Lung (tissue), 11 donors: ENCODE measurements at regions not wholly inside any gene's neighbourhood (a gene's known extent, or its start where the extent isn't known, plus 50 kb on each side); places are given as distances from the start of the nearest gene placed in this dataset.
A peak's percentile ranks its signal among the peaks of the same experiment; 100 is the strongest.

Experiments used
- ATAC-seq: fragments of 200-7000 bp; cut with Tn5 transposase; one replicate; pipeline ENCODE4 v1.9.1; 2020; ENCODE audit warnings: moderate number of reproducible peaks; ENCODE audit not compliant: insufficient read depth, low FRiP score
- DNase-seq, 3 donors: peaks; one replicate each; pipeline ENCODE4 v3.0.0-alpha.2; 2013 to 2017
- H3K27ac ChIP-seq, 2 donors: one replicate each; pipeline ENCODE4 v1.5.1; 2013; ENCODE audit warnings: mild to moderate bottlenecking in 2 of 2, moderate library complexity in 2 of 2, control low read depth in 1 of 2, inconsistent platforms in 1 of 2, low read depth in 1 of 2, low read length in 1 of 2
- H3K27me3 ChIP-seq, 3 donors: one replicate each; pipeline ENCODE4 v1.5.1; 2013; ENCODE audit warnings: low read length in 2 of 3; ENCODE audit not compliant: control insufficient read depth in 3 of 3, insufficient read depth in 3 of 3
- H3K36me3 ChIP-seq, 4 donors: one replicate each; pipeline ENCODE4 v1.5.1; 2013; ENCODE audit warnings: low read length in 4 of 4, mild to moderate bottlenecking in 1 of 4, moderate library complexity in 1 of 4; ENCODE audit not compliant: control insufficient read depth in 4 of 4, insufficient read depth in 4 of 4
- H3K4me1 ChIP-seq, 5 donors: one replicate each; pipeline ENCODE4 v1.5.1; 2013; ENCODE audit warnings: low read length in 5 of 5, mild to moderate bottlenecking in 2 of 5, moderate library complexity in 1 of 5; ENCODE audit not compliant: control insufficient read depth in 5 of 5, insufficient read depth in 5 of 5
- H3K4me3 ChIP-seq: one replicate; pipeline ENCODE4 v1.5.1; 2013; ENCODE audit warnings: mild to moderate bottlenecking, control low read depth, moderate library complexity
- H3K9ac ChIP-seq, 2 donors: one replicate each; pipeline ENCODE4 v1.5.1; 2013; ENCODE audit warnings: low read length in 2 of 2, control low read depth in 1 of 2; ENCODE audit not compliant: insufficient read depth in 1 of 2
- H3K9me3 ChIP-seq, 4 donors: one replicate each; pipeline ENCODE4 v1.5.1; 2013; ENCODE audit warnings: low read length in 3 of 4, mild to moderate bottlenecking in 1 of 4, moderate library complexity in 1 of 4; ENCODE audit not compliant: control insufficient read depth in 4 of 4, insufficient read depth in 3 of 4
- WGBS, 2 donors: extraction: QIAGEN DNeasy Blood & Tissue Kit; methylation state at CpG; one replicate each; pipeline ENCODE4 v1.1.7; 2013; 5-methylcytosine and 5-hydroxymethylcytosine counted together
- TF ChIP-seq, protein P1 (sequence below): IDR thresholded peaks from 2 replicates; pipeline ENCODE4 v1.5.1; 2012; ENCODE audit warnings: mild to moderate bottlenecking; ENCODE audit errors: control extremely low read depth, extremely low read depth
- donor health status: control.
- donor health status: control.
- donor health status: Bipolar disorder and iron deficiency.
- donor health status: healthy.
- donor health status: DM: yes; HTN: yes; CAD: no.

DNA sequence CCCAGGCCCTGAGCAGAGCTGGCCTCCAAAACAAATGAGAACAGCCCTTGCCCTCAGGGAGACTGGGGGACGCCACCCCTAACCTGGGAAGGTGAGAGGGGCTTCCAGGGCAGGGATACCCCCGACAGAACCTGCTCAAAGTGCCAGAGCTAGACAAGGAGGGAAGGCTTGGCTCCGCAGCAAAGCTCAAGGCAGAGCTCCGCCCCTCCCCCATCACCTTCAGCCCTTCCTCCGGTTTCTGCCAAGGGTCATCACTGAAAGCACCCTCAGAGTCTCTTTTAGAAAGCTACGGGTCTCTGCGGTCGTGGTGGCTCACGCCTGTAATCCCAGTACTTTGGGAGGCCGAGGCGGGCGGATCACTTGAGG is 73.4 kb upstream of the CUX1 start:
- peaks cover 0 to 15% (median 0%) of the 10 kb centered on the region in 5 donors for H3K4me1 ChIP-seq
- no peaks in the 10 kb centered on the region for H3K36me3 ChIP-seq
- DNase-seq (peak in 2 of 3 donors; percentile 28 to 34), ATAC-seq (no peak)
- no peak overlapping the region for H3K27ac ChIP-seq
- H3K9ac ChIP-seq, result no peak overlapping the region
- H3K4me3 ChIP-seq, result no peak overlapping the region
- H3K27me3 ChIP-seq, result no peaks in the 10 kb centered on the region
- no peaks in the 10 kb centered on the region for H3K9me3 ChIP-seq
- TF ChIP-seq, protein P1, sequence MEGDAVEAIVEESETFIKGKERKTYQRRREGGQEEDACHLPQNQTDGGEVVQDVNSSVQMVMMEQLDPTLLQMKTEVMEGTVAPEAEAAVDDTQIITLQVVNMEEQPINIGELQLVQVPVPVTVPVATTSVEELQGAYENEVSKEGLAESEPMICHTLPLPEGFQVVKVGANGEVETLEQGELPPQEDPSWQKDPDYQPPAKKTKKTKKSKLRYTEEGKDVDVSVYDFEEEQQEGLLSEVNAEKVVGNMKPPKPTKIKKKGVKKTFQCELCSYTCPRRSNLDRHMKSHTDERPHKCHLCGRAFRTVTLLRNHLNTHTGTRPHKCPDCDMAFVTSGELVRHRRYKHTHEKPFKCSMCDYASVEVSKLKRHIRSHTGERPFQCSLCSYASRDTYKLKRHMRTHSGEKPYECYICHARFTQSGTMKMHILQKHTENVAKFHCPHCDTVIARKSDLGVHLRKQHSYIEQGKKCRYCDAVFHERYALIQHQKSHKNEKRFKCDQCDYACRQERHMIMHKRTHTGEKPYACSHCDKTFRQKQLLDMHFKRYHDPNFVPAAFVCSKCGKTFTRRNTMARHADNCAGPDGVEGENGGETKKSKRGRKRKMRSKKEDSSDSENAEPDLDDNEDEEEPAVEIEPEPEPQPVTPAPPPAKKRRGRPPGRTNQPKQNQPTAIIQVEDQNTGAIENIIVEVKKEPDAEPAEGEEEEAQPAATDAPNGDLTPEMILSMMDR, result no peak
- WGBS, 2 donors, result 49 to 56% methylated on average over 12 of the region's 12 CpGs

DNA sequence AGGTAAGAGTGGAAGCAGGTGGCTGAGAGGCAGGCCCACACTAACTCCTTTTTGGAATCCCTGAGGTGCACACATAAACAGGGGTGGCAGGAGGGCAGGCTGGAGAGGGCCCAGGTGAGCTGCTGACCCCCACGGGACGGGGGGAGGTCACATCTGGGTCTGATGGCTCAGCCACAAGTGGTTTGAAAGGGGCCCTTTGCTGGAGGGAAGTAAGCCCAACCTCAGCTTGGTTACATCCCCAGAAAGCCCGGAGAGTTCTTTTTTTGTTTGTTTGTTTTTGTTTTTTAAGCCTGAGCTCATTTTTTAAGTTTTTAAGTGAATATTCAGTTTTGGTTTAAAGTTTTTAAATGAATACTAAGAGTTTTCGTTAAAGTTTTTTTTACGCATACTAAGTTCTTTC is 72.8 kb upstream of the CUX1 start:
- DNase-seq, result no peak
- no peaks in the 10 kb centered on the region for H3K27me3 ChIP-seq
- 54 to 72% methylated on average over 5 of the region's 5 CpGs for WGBS, 2 donors
- no peak overlapping the region for H3K9ac ChIP-seq
- H3K4me1 ChIP-seq, result peaks cover 0 to 15% (median 0%) of the 10 kb centered on the region in 5 donors
- no peak overlapping the region for H3K27ac ChIP-seq
- H3K36me3 ChIP-seq, result no peaks in the 10 kb centered on the region
- no peak overlapping the region for H3K4me3 ChIP-seq
- H3K9me3 ChIP-seq, result no peaks in the 10 kb centered on the region
- ATAC-seq, result no peak
- TF ChIP-seq, protein P1, result no peak

DNA sequence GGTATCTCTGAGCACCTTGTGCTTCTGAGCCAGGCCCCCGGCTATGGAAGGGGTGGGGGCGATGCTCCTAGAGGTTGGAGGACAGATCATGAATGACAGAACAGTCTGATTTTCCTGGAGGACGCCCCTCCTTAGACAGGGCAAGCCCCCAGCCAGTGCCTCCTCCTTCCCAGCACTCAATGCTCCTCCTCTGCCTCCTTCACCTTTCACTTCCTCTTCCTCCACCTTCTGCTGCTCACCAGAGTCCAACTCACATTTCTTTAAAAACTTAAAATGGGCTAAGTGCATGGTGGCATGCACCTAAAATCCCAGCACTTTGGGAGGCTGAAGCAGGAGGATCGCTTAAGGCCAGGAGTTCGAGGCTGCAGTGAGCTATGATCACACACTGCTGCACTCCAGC is 71.1 kb upstream of the CUX1 start:
- H3K27me3 ChIP-seq, result no peaks in the 10 kb centered on the region
- no peak overlapping the region for H3K27ac ChIP-seq
- 79 to 82% methylated on average over 5 of the region's 5 CpGs for WGBS, 2 donors
- TF ChIP-seq, protein P1, result no peak
- no peak for DNase-seq
- no peak overlapping the region for H3K9ac ChIP-seq
- H3K4me1 ChIP-seq, result peaks cover 0 to 15% (median 0%) of the 10 kb centered on the region in 5 donors
- H3K4me3 ChIP-seq, result no peak overlapping the region
- no peaks in the 10 kb centered on the region for H3K9me3 ChIP-seq
- no peaks in the 10 kb centered on the region for H3K36me3 ChIP-seq
- no peak for ATAC-seq
